Endothelial cell of umbilical vein (primary cell): ENCODE measurements at regions not wholly inside any gene's neighbourhood (a gene's known extent, or its start where the extent isn't known, plus 50 kb on each side); places are given as distances from the start of the nearest gene placed in this dataset.
A peak's percentile ranks its signal among the peaks of the same experiment; 100 is the strongest.

Experiments
- BruUV-seq: library from RNA; stranded (reverse); fragments of 400-500 nt; replicated peaks from 2 replicates; lab custom pipeline; 2021; lab: Mats Ljungman, UMichigan
- CTCF ChIA-PET: fragments of 300-600, 350-600 bp; sonication (Branson Sonifier 250); formaldehyde crosslinking; loops from one replicate; lab custom pipeline; 2021; ENCODE audit warnings: antibody characterized with exemption, inconsistent platforms; lab: Charles Lee
- POLR2A ChIA-PET: fragments of 300-600, 350-600 bp; sonication (Branson Sonifier 250); formaldehyde crosslinking; loops from one replicate; lab custom pipeline; 2021; ENCODE audit warnings: antibody characterized with exemption, inconsistent platforms; lab: Charles Lee
- DNase-seq: peaks from one replicate; pipeline ENCODE4 v3.0.0-alpha.2; 2011; ENCODE audit warnings: low read depth, low spot score
- FAIRE-seq: peaks from 2 replicates; lab custom pipeline; 2011; peaks lifted over from hg19 to GRCh38; lab: Jason Lieb, UNC
- H2AFZ ChIP-seq: 2 replicates; pipeline ENCODE4 v1.6.0; 2012; ENCODE audit warnings: low read depth, low read length, control low read depth, inconsistent platforms
- H3K27ac ChIP-seq: 2 replicates; pipeline ENCODE4 v1.5.1; 2011; ENCODE audit warnings: low read depth, mild to moderate bottlenecking, control low read depth, low read length, moderate library complexity; ENCODE audit not compliant: insufficient read depth
- H3K27me3 ChIP-seq, 2 experiments: 2 replicates each; pipeline versions ENCODE4 v1.6.0 to v1.6.1; 2011; ENCODE audit warnings: low read length in 2 of 2, mixed read lengths in 1 of 2; ENCODE audit not compliant: control insufficient read depth in 2 of 2, insufficient read depth in 2 of 2
- H3K36me3 ChIP-seq, 2 experiments: 2 replicates in 1 of 2; 3 replicates in 1 of 2; pipeline ENCODE4 v1.5.1; 2011; ENCODE audit warnings: low read length in 2 of 2, mild to moderate bottlenecking in 1 of 2, moderate library complexity in 1 of 2; ENCODE audit not compliant: control insufficient read depth in 2 of 2, insufficient read depth in 2 of 2; ENCODE audit errors: extremely low read depth in 1 of 2
- H3K4me1 ChIP-seq: 3 replicates; pipeline ENCODE4 v1.5.1; 2011; ENCODE audit warnings: mild to moderate bottlenecking, low read length; ENCODE audit not compliant: control insufficient read depth, insufficient read depth; ENCODE audit errors: extremely low read depth
- H3K4me2 ChIP-seq: 2 replicates; pipeline ENCODE4 v1.6.1; 2011; ENCODE audit warnings: low read length, control low read depth, mixed read lengths; ENCODE audit not compliant: insufficient read depth
- H3K4me3 ChIP-seq, 3 experiments: fragments of 200-600 bp in 1 of 3; sonication (generic), shearing (Covaris generic) in 1 of 3; replicated peaks in 1 of 3; 2 replicates each; pipeline ENCODE4 v1.5.1; 2011 to 2016; ENCODE audit warnings: control low read depth in 3 of 3, low read length in 3 of 3, mild to moderate bottlenecking in 2 of 3, inconsistent platforms in 1 of 3, low read depth in 1 of 3, moderate library complexity in 1 of 3; ENCODE audit not compliant: insufficient read depth in 1 of 3
- H3K79me2 ChIP-seq: 2 replicates; pipeline ENCODE4 v1.6.0; 2012; ENCODE audit warnings: low read length, inconsistent platforms; ENCODE audit not compliant: control insufficient read depth, insufficient read depth
- H3K9ac ChIP-seq: replicated peaks from 2 replicates; pipeline ENCODE3; 2011; ENCODE audit warnings: low read length, control low read depth; ENCODE audit not compliant: insufficient read depth; ENCODE audit errors: extremely low read depth
- H3K9me1 ChIP-seq: replicated peaks from 3 replicates; pipeline ENCODE4 v1.6.0; 2011; ENCODE audit warnings: mild to moderate bottlenecking, low read length; ENCODE audit not compliant: control insufficient read depth, insufficient read depth; ENCODE audit errors: extremely low read depth
- H3K9me3 ChIP-seq: replicated peaks from 2 replicates; pipeline ENCODE4 v1.5.1; 2012; ENCODE audit warnings: low read length, inconsistent platforms; ENCODE audit not compliant: control insufficient read depth, insufficient read depth
- H4K20me1 ChIP-seq: replicated peaks from 2 replicates; pipeline ENCODE3; 2011; ENCODE audit warnings: mild to moderate bottlenecking, low read length; ENCODE audit not compliant: control insufficient read depth, insufficient read depth; ENCODE audit errors: extremely low read depth
- EZH2 ChIP-seq: IDR thresholded peaks from 2 replicates; pipeline ENCODE4 v1.6.1; 2012; ENCODE audit warnings: borderline replicate concordance, low read depth, mild to moderate bottlenecking, moderate library complexity, low read length, inconsistent platforms; ENCODE audit not compliant: severe bottlenecking
- FOS ChIP-seq: IDR thresholded peaks from 2 replicates; pipeline ENCODE4 v1.6.1; 2011; ENCODE audit warnings: mild to moderate bottlenecking, low read length, moderate library complexity, borderline replicate concordance; ENCODE audit not compliant: insufficient read depth
- GATA2 ChIP-seq: IDR thresholded peaks from 2 replicates; pipeline ENCODE4 v1.7.0; 2011; ENCODE audit warnings: low read depth, mild to moderate bottlenecking, moderate library complexity, mixed read lengths, low read length; ENCODE audit not compliant: insufficient read length, insufficient read depth
- JUN ChIP-seq: IDR thresholded peaks from 2 replicates; pipeline ENCODE4 v1.6.1; 2011; ENCODE audit warnings: borderline replicate concordance, low read depth; ENCODE audit not compliant: insufficient read length, insufficient read depth
- MYC ChIP-seq: IDR thresholded peaks from one replicate; pipeline ENCODE4 v1.6.1; 2011; ENCODE audit warnings: mild to moderate bottlenecking, low read depth, low read length
- POLR2A ChIP-seq: IDR thresholded peaks from 2 replicates; pipeline ENCODE4 v1.6.1; 2012; ENCODE audit warnings: low read depth, mild to moderate bottlenecking, control low read depth, low read length
- POLR2AphosphoS5 ChIP-seq: IDR thresholded peaks from 2 replicates; pipeline ENCODE4 v1.6.1; 2012; ENCODE audit warnings: low read depth, mild to moderate bottlenecking, control low read depth, low read length, moderate library complexity; ENCODE audit not compliant: insufficient read depth
- dilution Hi-C: fragments of 300-500 bp; cut with MboI; formaldehyde crosslinking; loops from one replicate; pipeline ENCODE4 v1.15.0; 2019; ENCODE audit warnings: low sequenced_read_pairs; ENCODE audit not compliant: extremely low pct_ligation_motif_present
- intact Hi-C: fragments of 100-400 bp; cut with micrococcal nuclease; formaldehyde crosslinking; loops from one replicate; pipeline ENCODE4 v1.10.0; 2022
- TF ChIP-seq, protein P1 (sequence below): IDR thresholded peaks from 2 replicates; pipeline ENCODE4 v1.6.1; 2011; ENCODE audit not compliant: insufficient read depth, insufficient read length
- TF ChIP-seq, protein P2 (sequence below), 2 donors: IDR thresholded peaks; 1 replicate in 1 of 2; 2 replicates in 1 of 2; pipeline ENCODE4 v1.5.1; 2011; ENCODE audit warnings: low read length in 2 of 2, mild to moderate bottlenecking in 2 of 2, moderate library complexity in 2 of 2, control low read depth in 1 of 2, inconsistent platforms in 1 of 2, low read depth in 1 of 2; ENCODE audit not compliant: insufficient read depth in 1 of 2; ENCODE audit errors: extremely low read depth in 1 of 2

DNA sequence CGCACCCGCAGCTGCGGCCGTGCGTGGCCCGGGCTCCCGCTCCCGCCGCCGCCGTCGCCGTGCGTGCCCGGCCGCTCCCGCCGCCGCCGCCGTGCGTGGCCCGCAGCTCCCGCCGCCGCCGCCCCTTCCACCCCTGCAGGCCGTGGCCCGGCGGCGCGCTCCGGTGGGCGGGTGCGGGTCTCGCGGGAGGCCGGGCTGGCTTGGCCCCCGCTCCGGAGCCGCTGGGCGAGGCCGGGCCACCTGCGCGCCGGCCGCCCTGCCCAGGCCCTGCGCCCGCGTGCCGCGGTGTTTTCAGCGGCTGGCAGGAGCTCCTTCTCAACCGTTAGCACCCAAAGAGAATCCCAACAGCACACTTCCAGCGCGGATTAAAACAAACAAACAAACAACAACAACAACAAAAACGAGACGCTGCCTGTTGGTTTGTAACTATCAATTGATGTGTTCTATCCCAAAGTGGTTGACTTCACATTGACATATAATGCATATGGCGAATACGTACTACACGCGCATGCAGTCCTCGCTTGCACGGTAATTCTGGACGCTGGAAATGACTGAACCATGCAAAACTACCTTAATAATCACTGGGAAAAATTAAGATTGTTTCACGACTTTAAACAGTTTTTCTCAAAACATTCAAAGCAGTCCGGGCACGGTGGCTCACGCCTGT, 113.7 kb upstream of the GOLGA8J start:
- Histone ChIP-seq H2AFZ (peak overlapping the region; percentile 84), H4K20me1 (no peaks in the 10 kb centered on the region), H3K9me3 (no peaks in the 10 kb centered on the region), H3K27me3 (peaks cover 38 to 49% of the 10 kb centered on the region in 2 experiments), H3K4me1 (peaks cover 2% of the 10 kb centered on the region), H3K9ac (no peak overlapping the region), H3K36me3 (no peaks in the 10 kb centered on the region), H3K4me3 (peak overlapping the region in 1 of 3 experiments; percentile 41), H3K9me1 (no peaks in the 10 kb centered on the region), H3K27ac (no peak overlapping the region), H3K4me2 (no peak overlapping the region), H3K79me2 (no peaks in the 10 kb centered on the region)
- FAIRE-seq, result peak; percentile 40
- intact Hi-C loops, result no loop called here
- ChIA-PET CTCF (interaction anchor here (1.1 to 1.5 kb wide), 3 partner anchors 43 to 221 kb away, joined by 3 to 5 read pairs (median 4); no protein-coding TSS in a partner anchor), POLR2A (no interaction called here)
- BruUV-seq, result no TSS peak
- dilution Hi-C loops, result no loop called here
- TF ChIP-seq POLR2AphosphoS5 (no peak), MYC (no peak), POLR2A (no peak), JUN (no peak), GATA2 (no peak), EZH2 (no peak), FOS (no peak)
- TF ChIP-seq, protein P1, sequence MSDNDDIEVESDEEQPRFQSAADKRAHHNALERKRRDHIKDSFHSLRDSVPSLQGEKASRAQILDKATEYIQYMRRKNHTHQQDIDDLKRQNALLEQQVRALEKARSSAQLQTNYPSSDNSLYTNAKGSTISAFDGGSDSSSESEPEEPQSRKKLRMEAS, result no peak
- TF ChIP-seq, protein P2, sequence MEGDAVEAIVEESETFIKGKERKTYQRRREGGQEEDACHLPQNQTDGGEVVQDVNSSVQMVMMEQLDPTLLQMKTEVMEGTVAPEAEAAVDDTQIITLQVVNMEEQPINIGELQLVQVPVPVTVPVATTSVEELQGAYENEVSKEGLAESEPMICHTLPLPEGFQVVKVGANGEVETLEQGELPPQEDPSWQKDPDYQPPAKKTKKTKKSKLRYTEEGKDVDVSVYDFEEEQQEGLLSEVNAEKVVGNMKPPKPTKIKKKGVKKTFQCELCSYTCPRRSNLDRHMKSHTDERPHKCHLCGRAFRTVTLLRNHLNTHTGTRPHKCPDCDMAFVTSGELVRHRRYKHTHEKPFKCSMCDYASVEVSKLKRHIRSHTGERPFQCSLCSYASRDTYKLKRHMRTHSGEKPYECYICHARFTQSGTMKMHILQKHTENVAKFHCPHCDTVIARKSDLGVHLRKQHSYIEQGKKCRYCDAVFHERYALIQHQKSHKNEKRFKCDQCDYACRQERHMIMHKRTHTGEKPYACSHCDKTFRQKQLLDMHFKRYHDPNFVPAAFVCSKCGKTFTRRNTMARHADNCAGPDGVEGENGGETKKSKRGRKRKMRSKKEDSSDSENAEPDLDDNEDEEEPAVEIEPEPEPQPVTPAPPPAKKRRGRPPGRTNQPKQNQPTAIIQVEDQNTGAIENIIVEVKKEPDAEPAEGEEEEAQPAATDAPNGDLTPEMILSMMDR (IDR thresholded peaks at IDR 0.05; ENCODE audit: extremely low read depth in 1 of 2, insufficient read depth in 1 of 2, low read depth in 1 of 2, low read length in 2 of 2), result no peak
- DNase-seq, result no peak
